ENCODE measurements at regions not wholly inside any gene's neighbourhood (a gene's known extent, or its start where the extent isn't known, plus 50 kb on each side); places are given as distances from the start of the nearest gene placed in this dataset.
"Not testable (repeated sequence)": the region's sequence is repeated elsewhere in the genome, so short reads cannot be mapped to it uniquely, and the experiment has no call there.

- H3K4me1 ChIP-seq (ENCODE audit: insufficient read depth, low read length), result no peaks in the 10 kb centered on the region
- no peak overlapping the region for H3K4me3 ChIP-seq (ENCODE audit: low read length)
- H3K27me3 ChIP-seq (ENCODE audit: insufficient read depth, low read length), result no peaks in the 10 kb centered on the region
- no peaks in the 10 kb centered on the region for H3K9me3 ChIP-seq (ENCODE audit: low read depth, low read length)
Measured at GRCh38 chr13:111658145-111659100, 338.0 kb downstream of the TEX29 start.

- no peak overlapping the region for H3K4me3 ChIP-seq (ENCODE audit: low read length)
- H3K9me3 ChIP-seq (ENCODE audit: low read depth, low read length), result no peaks in the 10 kb centered on the region
- no peaks in the 10 kb centered on the region for H3K27me3 ChIP-seq (ENCODE audit: insufficient read depth, low read length)
- H3K4me1 ChIP-seq (ENCODE audit: insufficient read depth, low read length), result no peaks in the 10 kb centered on the region
Measured at GRCh38 chr13:111659219-111659775, 338.9 kb downstream of the TEX29 start.

GRCh38 chr13:111659842-111660241, 339.4 kb downstream of the TEX29 start:
- H3K27me3 ChIP-seq (ENCODE audit: insufficient read depth, low read length), result no peaks in the 10 kb centered on the region
- H3K9me3 ChIP-seq (ENCODE audit: low read depth, low read length), result no peaks in the 10 kb centered on the region
- H3K4me3 ChIP-seq (ENCODE audit: low read length), result no peak overlapping the region
- no peaks in the 10 kb centered on the region for H3K4me1 ChIP-seq (ENCODE audit: insufficient read depth, low read length)

GRCh38 chr13:111661052-111661451, 340.6 kb downstream of the TEX29 start:
- Histone ChIP-seq H3K9me3 (ENCODE audit: low read depth, low read length) (no peaks in the 10 kb centered on the region), H3K4me3 (ENCODE audit: low read length) (no peak overlapping the region), H3K4me1 (ENCODE audit: insufficient read depth, low read length) (no peaks in the 10 kb centered on the region), H3K27me3 (ENCODE audit: insufficient read depth, low read length) (no peaks in the 10 kb centered on the region)

GRCh38 chr13:111661776-111662175, 341.3 kb downstream of the TEX29 start:
- Histone ChIP-seq H3K4me1 (ENCODE audit: insufficient read depth, low read length) (no peaks in the 10 kb centered on the region), H3K9me3 (ENCODE audit: low read depth, low read length) (no peaks in the 10 kb centered on the region), H3K27me3 (ENCODE audit: insufficient read depth, low read length) (no peaks in the 10 kb centered on the region), H3K4me3 (ENCODE audit: low read length) (no peak overlapping the region)

- Histone ChIP-seq H3K27me3 (ENCODE audit: insufficient read depth, low read length) (no peaks in the 10 kb centered on the region), H3K4me1 (ENCODE audit: insufficient read depth, low read length) (no peaks in the 10 kb centered on the region), H3K4me3 (ENCODE audit: low read length) (no peak overlapping the region), H3K9me3 (ENCODE audit: low read depth, low read length) (no peaks in the 10 kb centered on the region)
Measured at GRCh38 chr13:111662451-111662850, 342.0 kb downstream of the TEX29 start.

GRCh38 chr13:111662895-111663294, 342.5 kb downstream of the TEX29 start:
- Histone ChIP-seq H3K27me3 (ENCODE audit: insufficient read depth, low read length) (no peaks in the 10 kb centered on the region), H3K4me3 (ENCODE audit: low read length) (no peak overlapping the region), H3K9me3 (ENCODE audit: low read depth, low read length) (no peaks in the 10 kb centered on the region), H3K4me1 (ENCODE audit: insufficient read depth, low read length) (no peaks in the 10 kb centered on the region)

- no peaks in the 10 kb centered on the region for H3K27me3 ChIP-seq (ENCODE audit: insufficient read depth, low read length)
- no peaks in the 10 kb centered on the region for H3K4me1 ChIP-seq (ENCODE audit: insufficient read depth, low read length)
- no peaks in the 10 kb centered on the region for H3K9me3 ChIP-seq (ENCODE audit: low read depth, low read length)
- H3K4me3 ChIP-seq (ENCODE audit: low read length), result no peak overlapping the region
Measured at GRCh38 chr13:111663505-111663904, 343.1 kb downstream of the TEX29 start.

- Histone ChIP-seq H3K4me1 (ENCODE audit: insufficient read depth, low read length) (no peaks in the 10 kb centered on the region), H3K4me3 (ENCODE audit: low read length) (no peak overlapping the region), H3K9me3 (ENCODE audit: low read depth, low read length) (no peaks in the 10 kb centered on the region), H3K27me3 (ENCODE audit: insufficient read depth, low read length) (no peaks in the 10 kb centered on the region)
Measured at GRCh38 chr13:111663953-111664421, 343.5 kb downstream of the TEX29 start.

GRCh38 chr13:111664696-111665095, 344.3 kb downstream of the TEX29 start:
- H3K4me1 ChIP-seq (ENCODE audit: insufficient read depth, low read length), result no peaks in the 10 kb centered on the region
- no peaks in the 10 kb centered on the region for H3K9me3 ChIP-seq (ENCODE audit: low read depth, low read length)
- no peak overlapping the region for H3K4me3 ChIP-seq (ENCODE audit: low read length)
- no peaks in the 10 kb centered on the region for H3K27me3 ChIP-seq (ENCODE audit: insufficient read depth, low read length)

GRCh38 chr13:111665691-111666095, 345.3 kb downstream of the TEX29 start:
- H3K4me3 ChIP-seq (ENCODE audit: low read length), result no peak overlapping the region
- no peaks in the 10 kb centered on the region for H3K4me1 ChIP-seq (ENCODE audit: insufficient read depth, low read length)

GRCh38 chr13:111666164-111666776, 345.8 kb downstream of the TEX29 start:
- H3K4me1 ChIP-seq (ENCODE audit: insufficient read depth, low read length), result no peaks in the 10 kb centered on the region
- H3K27me3 ChIP-seq (ENCODE audit: insufficient read depth, low read length), result no peaks in the 10 kb centered on the region
- H3K9me3 ChIP-seq (ENCODE audit: low read depth, low read length), result no peaks in the 10 kb centered on the region
- no peak overlapping the region for H3K4me3 ChIP-seq (ENCODE audit: low read length)

More at GRCh38 chr13:111665691-111666095, 345.3 kb downstream of the TEX29 start:
- H3K27me3 ChIP-seq (ENCODE audit: insufficient read depth, low read length), result no peaks in the 10 kb centered on the region
- no peaks in the 10 kb centered on the region for H3K9me3 ChIP-seq (ENCODE audit: low read depth, low read length)

GRCh38 chr13:111667757-111668156, 347.3 kb downstream of the TEX29 start:
- no peak overlapping the region for H3K4me3 ChIP-seq (ENCODE audit: low read length)
- no peaks in the 10 kb centered on the region for H3K4me1 ChIP-seq (ENCODE audit: insufficient read depth, low read length)
- H3K27me3 ChIP-seq (ENCODE audit: insufficient read depth, low read length), result no peaks in the 10 kb centered on the region
- H3K9me3 ChIP-seq (ENCODE audit: low read depth, low read length), result no peaks in the 10 kb centered on the region

- Histone ChIP-seq H3K27me3 (ENCODE audit: insufficient read depth, low read length) (no peaks in the 10 kb centered on the region), H3K9me3 (ENCODE audit: low read depth, low read length) (no peaks in the 10 kb centered on the region), H3K4me3 (ENCODE audit: low read length) (no peak overlapping the region), H3K4me1 (ENCODE audit: insufficient read depth, low read length) (no peaks in the 10 kb centered on the region)
Measured at GRCh38 chr13:111668451-111668850, 348.0 kb downstream of the TEX29 start.

- H3K27me3 ChIP-seq (ENCODE audit: insufficient read depth, low read length); H3K4me3 ChIP-seq (ENCODE audit: low read length); H3K4me1 ChIP-seq (ENCODE audit: insufficient read depth, low read length); H3K9me3 ChIP-seq (ENCODE audit: low read depth, low read length): not testable (repeated sequence)
Measured at GRCh38 chr13:111672198-111672597, 351.8 kb downstream of the TEX29 start.

All from mononuclear cell (primary cell).